ENCODE measurements at regions not wholly inside any gene's neighbourhood (a gene's known extent, or its start where the extent isn't known, plus 50 kb on each side); places are given as distances from the start of the nearest gene placed in this dataset.
A peak's percentile ranks its signal among the peaks of the same experiment; 100 is the strongest.

DNA sequence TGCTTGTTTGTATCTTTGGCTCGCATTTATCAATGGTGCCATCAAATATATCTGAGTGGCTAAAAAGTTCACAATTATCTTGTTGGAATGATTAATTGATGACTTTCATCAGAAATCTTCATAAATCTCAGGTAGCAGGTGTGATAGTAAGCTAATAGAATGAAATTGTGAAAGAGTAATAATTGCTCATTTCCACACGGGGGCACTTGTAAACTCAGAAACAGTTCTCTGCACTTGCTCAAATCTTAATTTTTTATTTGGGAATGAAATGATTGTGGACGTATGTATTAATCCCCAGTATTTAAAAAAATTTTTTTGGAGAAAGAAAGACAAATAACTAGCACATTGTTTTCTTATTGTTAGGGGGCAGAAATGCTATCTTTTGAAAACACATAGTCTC is 132.8 kb downstream of the DTHD1 start:
- peaks cover 6 to 10% (median 8%) of the 10 kb centered on the region in 3 donors for H3K27me3 Mint-ChIP-seq (ENCODE audit: low read depth in 3 of 3)
- intact Hi-C loops (cut with micrococcal nuclease), result no loop called here
- WGBS (ENCODE audit: insufficient coverage), result no CpG with 5 or more reads among the region's 3 CpGs

GRCh38 chr4:36417146-36417545 is 135.7 kb downstream of the DTHD1 start:
- peaks cover 0 to 4% of the 10 kb centered on the region in 2 donors for H3K27me3 ChIP-seq (ENCODE audit: control insufficient read depth in 2 of 2, insufficient read depth in 2 of 2, low read length in 2 of 2)
- H3K79me2 ChIP-seq (ENCODE audit: insufficient read depth, low read length), result no peaks in the 10 kb centered on the region
- H4K20me1 ChIP-seq (ENCODE audit: insufficient read depth, low read length), result no peaks in the 10 kb centered on the region
- no peak overlapping the region for H3K9ac ChIP-seq (ENCODE audit: insufficient read depth, low read length, poor library complexity, severe bottlenecking)
- Mint-ChIP-seq H3K4me1 (no peaks in the 10 kb centered on the region), H3K27me3 (ENCODE audit: low read depth in 3 of 3) (peaks cover 5 to 8% (median 7%) of the 10 kb centered on the region in 3 donors), H3K9me3 (peaks cover 0 to 10% (median 6%) of the 10 kb centered on the region in 7 donors), H3K36me3 (no peaks in the 10 kb centered on the region), H3K4me3 (no peak overlapping the region), H3K27ac (no peak overlapping the region)
- H3K9me3 ChIP-seq (replicated peaks in 1 of 2; ENCODE audit: control insufficient read depth in 1 of 2, insufficient read depth in 1 of 2, low read length in 2 of 2), result peaks cover 0 to 10% of the 10 kb centered on the region in 2 donors
- intact Hi-C loops (cut with micrococcal nuclease), result no loop called here
- H3K36me3 ChIP-seq (replicated peaks in 1 of 2; ENCODE audit: control insufficient read depth in 1 of 2, insufficient read depth in 2 of 2, low read length in 2 of 2), result no peaks in the 10 kb centered on the region
- H2AFZ ChIP-seq (ENCODE audit: insufficient read depth, low read depth, low read length, poor library complexity, severe bottlenecking), result no peak overlapping the region
- DNase-seq, result no peak
- H3K4me1 ChIP-seq (ENCODE audit: control insufficient read depth in 1 of 2, insufficient read depth in 2 of 2, low read length in 2 of 2), result no peaks in the 10 kb centered on the region
- no peak overlapping the region for H3K4me3 ChIP-seq (replicated peaks in 1 of 3; ENCODE audit: low read depth in 2 of 3, low read length in 3 of 3)
- WGBS (ENCODE audit: insufficient coverage), result 95% methylated on average over 5 of the region's 12 CpGs
- no peak overlapping the region for H3K27ac ChIP-seq (ENCODE audit: low read depth in 1 of 2, low read length in 2 of 2)
- H3K4me2 ChIP-seq (replicated peaks; ENCODE audit: extremely low read depth, low read length, poor library complexity, severe bottlenecking), result no peak overlapping the region
- TF ChIP-seq, protein P1, sequence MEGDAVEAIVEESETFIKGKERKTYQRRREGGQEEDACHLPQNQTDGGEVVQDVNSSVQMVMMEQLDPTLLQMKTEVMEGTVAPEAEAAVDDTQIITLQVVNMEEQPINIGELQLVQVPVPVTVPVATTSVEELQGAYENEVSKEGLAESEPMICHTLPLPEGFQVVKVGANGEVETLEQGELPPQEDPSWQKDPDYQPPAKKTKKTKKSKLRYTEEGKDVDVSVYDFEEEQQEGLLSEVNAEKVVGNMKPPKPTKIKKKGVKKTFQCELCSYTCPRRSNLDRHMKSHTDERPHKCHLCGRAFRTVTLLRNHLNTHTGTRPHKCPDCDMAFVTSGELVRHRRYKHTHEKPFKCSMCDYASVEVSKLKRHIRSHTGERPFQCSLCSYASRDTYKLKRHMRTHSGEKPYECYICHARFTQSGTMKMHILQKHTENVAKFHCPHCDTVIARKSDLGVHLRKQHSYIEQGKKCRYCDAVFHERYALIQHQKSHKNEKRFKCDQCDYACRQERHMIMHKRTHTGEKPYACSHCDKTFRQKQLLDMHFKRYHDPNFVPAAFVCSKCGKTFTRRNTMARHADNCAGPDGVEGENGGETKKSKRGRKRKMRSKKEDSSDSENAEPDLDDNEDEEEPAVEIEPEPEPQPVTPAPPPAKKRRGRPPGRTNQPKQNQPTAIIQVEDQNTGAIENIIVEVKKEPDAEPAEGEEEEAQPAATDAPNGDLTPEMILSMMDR (IDR thresholded peaks at IDR 0.05), result no peak

More for the DNA sequence above, 132.8 kb downstream of the DTHD1 start:
- Histone ChIP-seq H3K4me3 (replicated peaks in 1 of 3; ENCODE audit: low read depth in 2 of 3, low read length in 3 of 3) (no peak overlapping the region), H2AFZ (ENCODE audit: insufficient read depth, low read depth, low read length, poor library complexity, severe bottlenecking) (no peak overlapping the region), H4K20me1 (ENCODE audit: insufficient read depth, low read length) (no peaks in the 10 kb centered on the region), H3K9ac (ENCODE audit: insufficient read depth, low read length, poor library complexity, severe bottlenecking) (no peak overlapping the region), H3K36me3 (replicated peaks in 1 of 2; ENCODE audit: control insufficient read depth in 1 of 2, insufficient read depth in 2 of 2, low read length in 2 of 2) (no peaks in the 10 kb centered on the region), H3K4me2 (replicated peaks; ENCODE audit: extremely low read depth, low read length, poor library complexity, severe bottlenecking) (no peak overlapping the region), H3K4me1 (ENCODE audit: control insufficient read depth in 1 of 2, insufficient read depth in 2 of 2, low read length in 2 of 2) (no peaks in the 10 kb centered on the region), H3K9me3 (replicated peaks in 1 of 2; ENCODE audit: control insufficient read depth in 1 of 2, insufficient read depth in 1 of 2, low read length in 2 of 2) (no peaks in the 10 kb centered on the region), H3K27ac (ENCODE audit: low read depth in 1 of 2, low read length in 2 of 2) (no peak overlapping the region), H3K27me3 (ENCODE audit: control insufficient read depth in 2 of 2, insufficient read depth in 2 of 2, low read length in 2 of 2) (peaks cover 3 to 4% of the 10 kb centered on the region in 2 donors), H3K79me2 (ENCODE audit: insufficient read depth, low read length) (no peaks in the 10 kb centered on the region)
- Mint-ChIP-seq H3K4me3 (no peak overlapping the region), H3K36me3 (no peaks in the 10 kb centered on the region), H3K4me1 (no peaks in the 10 kb centered on the region), H3K27ac (no peak overlapping the region), H3K9me3 (peaks cover 0 to 2% (median 0%) of the 10 kb centered on the region in 7 donors)
- DNase-seq, result no peak
- TF ChIP-seq, protein P1 (IDR thresholded peaks at IDR 0.05), result peak; percentile 26
